WTC11 (cell line): ENCODE measurements at regions not wholly inside any gene's neighbourhood (a gene's known extent, or its start where the extent isn't known, plus 50 kb on each side); places are given as distances from the start of the nearest gene placed in this dataset.

ENCODE experiments used
- ATAC-seq: fragments of 200-7000 bp; cut with Tn5 transposase; 2 replicates; pipeline ENCODE4 v1.10.0; 2021; ENCODE audit warnings: mild to moderate bottlenecking, moderate library complexity
- CTCF ChIA-PET: fragments of 300-600 bp; sonication (Branson Sonifier 250); formaldehyde crosslinking; loops from one replicate; lab custom pipeline; 2021; ENCODE audit warnings: antibody characterized with exemption; lab: Charles Lee
- POLR2A ChIA-PET: fragments of 350-600 bp; sonication (Branson Sonifier 250); formaldehyde crosslinking; loops from one replicate; lab custom pipeline; 2021; ENCODE audit warnings: antibody characterized with exemption; lab: Charles Lee
- DNase-seq: peaks from one replicate; pipeline ENCODE4 v3.0.0; 2021; ENCODE audit warnings: low spot score
- H3K27ac Mint-ChIP-seq: 2 replicates; pipeline ENCODE4 v1.8.0; 2021; ENCODE audit warnings: mixed read lengths
- H3K27me3 Mint-ChIP-seq: 2 replicates; pipeline ENCODE4 v1.8.0; 2021; ENCODE audit warnings: low read depth, mild to moderate bottlenecking, moderate library complexity, mixed read lengths
- H3K36me3 Mint-ChIP-seq: 2 replicates; pipeline ENCODE4 v1.8.0; 2021; ENCODE audit warnings: mixed read lengths
- H3K4me1 Mint-ChIP-seq: 2 replicates; pipeline ENCODE4 v1.8.0; 2022; ENCODE audit warnings: mixed read lengths
- H3K4me3 Mint-ChIP-seq: 2 replicates; pipeline ENCODE4 v1.8.0; 2021; ENCODE audit warnings: mild to moderate bottlenecking, moderate library complexity, mixed read lengths
- H3K9me3 Mint-ChIP-seq: 2 replicates; pipeline ENCODE4 v1.8.0; 2021; ENCODE audit warnings: mixed read lengths
- AR ChIP-seq: fragments of 250-450 bp; sonication (Bioruptor Pico); IDR thresholded peaks from 2 replicates; pipeline ENCODE4 v1.9.0; 2021; ENCODE audit warnings: mild to moderate bottlenecking
- ARID4B ChIP-seq: sonication (generic); formaldehyde crosslinking; IDR thresholded peaks from 2 replicates; pipeline ENCODE4 v1.8.0; 2023; ENCODE audit warnings: missing genetic modification reagents, mild to moderate bottlenecking, borderline replicate concordance
- E2F4 ChIP-seq: sonication (generic); formaldehyde crosslinking; IDR thresholded peaks from 2 replicates; pipeline ENCODE4 v1.8.1; 2022; ENCODE audit warnings: low read depth, mild to moderate bottlenecking, moderate library complexity, missing genetic modification reagents, borderline replicate concordance
- ESRRA ChIP-seq: sonication (generic); formaldehyde crosslinking; IDR thresholded peaks from 2 replicates; pipeline ENCODE4 v1.8.1; 2022; ENCODE audit warnings: mild to moderate bottlenecking, missing genetic modification reagents, borderline replicate concordance
- GTF2I ChIP-seq: fragments of 250-450 bp; sonication (Bioruptor Pico); conservative IDR thresholded peaks from 2 replicates; pipeline ENCODE4 v1.4.0; 2021; ENCODE audit warnings: mild to moderate bottlenecking
- TCF7 ChIP-seq: sonication (generic); formaldehyde crosslinking; IDR thresholded peaks from 2 replicates; pipeline ENCODE4 v1.8.0; 2022; ENCODE audit warnings: mild to moderate bottlenecking, low read depth, missing genetic modification reagents, moderate library complexity
- TEAD4 ChIP-seq: sonication (generic); formaldehyde crosslinking; IDR thresholded peaks from 2 replicates; pipeline ENCODE4 v1.8.0; 2022; ENCODE audit warnings: mild to moderate bottlenecking, missing genetic modification reagents
- TP53 ChIP-seq: sonication (generic); formaldehyde crosslinking; IDR thresholded peaks from 2 replicates; pipeline ENCODE4 v1.8.1; 2023; ENCODE audit warnings: mild to moderate bottlenecking, missing genetic modification reagents
- USF2 ChIP-seq: sonication (generic); formaldehyde crosslinking; IDR thresholded peaks from 2 replicates; pipeline ENCODE4 v1.8.1; 2023; ENCODE audit warnings: mild to moderate bottlenecking, missing genetic modification reagents, moderate library complexity
- ZBTB43 ChIP-seq: sonication (generic); formaldehyde crosslinking; IDR thresholded peaks from 2 replicates; pipeline ENCODE4 v1.8.1; 2023; ENCODE audit warnings: mild to moderate bottlenecking, missing genetic modification reagents
- ZMAT4 ChIP-seq: fragments of 250-450 bp; sonication (Bioruptor Pico); IDR thresholded peaks from 2 replicates; pipeline ENCODE4 v1.9.0; 2021; ENCODE audit warnings: mild to moderate bottlenecking
- ZNF121 ChIP-seq: sonication (generic); formaldehyde crosslinking; IDR thresholded peaks from 2 replicates; pipeline ENCODE4 v1.8.0; 2023; ENCODE audit warnings: missing genetic modification reagents
- ZNF263 ChIP-seq: sonication (generic); formaldehyde crosslinking; IDR thresholded peaks from 2 replicates; pipeline ENCODE4 v1.8.1; 2022; ENCODE audit warnings: low read depth, mild to moderate bottlenecking, moderate library complexity, missing genetic modification reagents
- ZNF317 ChIP-seq: sonication (generic); formaldehyde crosslinking; IDR thresholded peaks from 2 replicates; pipeline ENCODE4 v1.8.1; 2023; ENCODE audit warnings: low read depth, mild to moderate bottlenecking, moderate library complexity, missing genetic modification reagents, borderline replicate concordance

GRCh38 chr6:56399250-56399671 is 151.9 kb upstream of the COL21A1 start (continued):
- TF ChIP-seq ZNF263 (CRISPR knock-in tag) (no peak), TEAD4 (CRISPR knock-in tag) (no peak), ZMAT4 (CRISPR knock-in tag) (no peak), GTF2I (CRISPR knock-in tag) (no peak), ARID4B (CRISPR knock-in tag) (no peak)

- ChIA-PET POLR2A (no interaction called here), CTCF (no interaction called here)
- Mint-ChIP-seq H3K27me3 (no peaks in the 10 kb centered on the region; the same call in 1 of the 2 replicates), H3K4me3 (no peak overlapping the region), H3K9me3 (peaks cover 15% of the 10 kb centered on the region), H3K4me1 (peaks cover 14% of the 10 kb centered on the region), H3K36me3 (no peaks in the 10 kb centered on the region), H3K27ac (no peak overlapping the region)
- no peak for TF ChIP-seq TCF7
- TF ChIP-seq ZNF317 (CRISPR knock-in tag) = peak; percentile 82
- DNase-seq (no peak), ATAC-seq (no peak)
Measured at GRCh38 chr6:56396435-56396834, 149.1 kb upstream of the COL21A1 start.

GRCh38 chr6:56393615-56394612 is 146.5 kb upstream of the COL21A1 start:
- CTCF ChIA-PET = interaction anchor here (1.1 to 1.4 kb wide), 2 partner anchors 24 to 149 kb away, joined by 3 to 4 read pairs; no protein-coding TSS in a partner anchor

GRCh38 chr6:56388415-56388755 is 141.0 kb upstream of the COL21A1 start:
- Mint-ChIP-seq H3K4me3 (no peak overlapping the region), H3K27ac (no peak overlapping the region), H3K9me3 (peaks cover 23% of the 10 kb centered on the region), H3K36me3 (no peaks in the 10 kb centered on the region; the same call in 1 of the 2 replicates), H3K4me1 (peaks cover 6% of the 10 kb centered on the region), H3K27me3 (no peaks in the 10 kb centered on the region; the same call in none of the 2 replicates)
- ChIA-PET POLR2A (no interaction called here), CTCF (interaction anchor here (1.6 kb wide), 1 partner anchor 103 kb away, joined by 3 read pairs; no protein-coding TSS in a partner anchor)
- DNase-seq (no peak), ATAC-seq (no peak)
- TF ChIP-seq E2F4 (no peak), TP53 (no peak), AR (no peak), ZBTB43 (CRISPR knock-in tag) (no peak)

More at GRCh38 chr6:56393615-56394612, 146.5 kb upstream of the COL21A1 start:
- no peaks in the 10 kb centered on the region; the same call in 1 of the 2 replicates for H3K36me3 Mint-ChIP-seq
- no peaks in the 10 kb centered on the region; the same call in none of the 2 replicates for H3K27me3 Mint-ChIP-seq
- 0 out of 2 replicates have a peak, but pooled peaks cover 3% of the 10 kb centered on the region for H3K4me1 Mint-ChIP-seq
- H3K27ac Mint-ChIP-seq = no peak overlapping the region
- ATAC-seq = peak; percentile 92
- H3K9me3 Mint-ChIP-seq = peaks cover 27% of the 10 kb centered on the region
- no peak overlapping the region for H3K4me3 Mint-ChIP-seq
- POLR2A ChIA-PET = no interaction called here
- no peak for DNase-seq
- TF ChIP-seq ESRRA = no peak
- TF ChIP-seq USF2 (CRISPR knock-in tag) = no peak
- no peak for TF ChIP-seq ZNF121
